ENCODE measurements at regions not wholly inside any gene's neighbourhood (a gene's known extent, or its start where the extent isn't known, plus 50 kb on each side); places are given as distances from the start of the nearest gene placed in this dataset.

- in situ Hi-C loops (cut with MboI; ENCODE audit: low sequenced_read_pairs in 4 of 4) (loop anchor here in 1 of 4 donors (25.0 kb wide), 1 partner anchor 942 kb away; no protein-coding TSS in a partner anchor), intact Hi-C loops (cut with DNase I; ENCODE audit: low total_unique reads) (no loop called here)
- ATAC-seq (no peak), DNase-seq (no peak)
- Histone ChIP-seq H3K9me3 (no peaks in the 10 kb centered on the region), H3K27ac (peak overlapping the region in 1 of 4 donors; percentile 17), H3K27me3 (no peaks in the 10 kb centered on the region), H3K4me3 (no peak overlapping the region), H3K36me3 (no peaks in the 10 kb centered on the region), H3K4me1 (peaks cover 0 to 10% of the 10 kb centered on the region in 2 donors)
- TF ChIP-seq POLR2A (IDR thresholded peaks at IDR 0.05) (no peak), CTCF (IDR thresholded peaks at IDR 0.05 in 4 of 5, conservative IDR thresholded peaks at IDR 0.05 in 1 of 5) (no peak)
Observed at GRCh38 chr10:51020200-51020599, 54.1 kb upstream of the PRKG1 start.

- TF ChIP-seq CTCF (IDR thresholded peaks at IDR 0.05 in 4 of 5, conservative IDR thresholded peaks at IDR 0.05 in 1 of 5) (no peak), POLR2A (IDR thresholded peaks at IDR 0.05) (no peak)
- no peaks in the 10 kb centered on the region for H3K9me3 ChIP-seq
- intact Hi-C loops (cut with DNase I; ENCODE audit: low total_unique reads) (no loop called here), in situ Hi-C loops (cut with MboI; ENCODE audit: low sequenced_read_pairs in 4 of 4) (loop anchor here in 1 of 4 donors (25.0 kb wide), 1 partner anchor 939 kb away; no protein-coding TSS in a partner anchor)
- ATAC-seq (peak in 1 of 2 donors; percentile 33), DNase-seq (no peak)
- H3K27ac ChIP-seq = peak overlapping the region in 1 of 4 donors; percentile 9
- H3K4me1 ChIP-seq = peaks cover 5 to 18% of the 10 kb centered on the region in 2 donors
- H3K4me3 ChIP-seq = no peak overlapping the region
- H3K36me3 ChIP-seq = no peaks in the 10 kb centered on the region
- no peaks in the 10 kb centered on the region for H3K27me3 ChIP-seq
Observed at GRCh38 chr10:51022933-51023585, 51.2 kb upstream of the PRKG1 start.

GRCh38 chr10:51023636-51024035 lies 50.7 kb upstream of the PRKG1 start:
- DNase-seq = no peak
- Histone ChIP-seq H3K27ac (no peak overlapping the region), H3K4me3 (no peak overlapping the region), H3K4me1 (peaks cover 10 to 24% of the 10 kb centered on the region in 2 donors), H3K36me3 (no peaks in the 10 kb centered on the region), H3K27me3 (no peaks in the 10 kb centered on the region), H3K9me3 (no peaks in the 10 kb centered on the region)
- in situ Hi-C loops (cut with MboI; ENCODE audit: low sequenced_read_pairs in 4 of 4) (loop anchor here in 1 of 4 donors (25.0 kb wide), 1 partner anchor 939 kb away; no protein-coding TSS in a partner anchor), intact Hi-C loops (cut with DNase I; ENCODE audit: low total_unique reads) (no loop called here)
- ATAC-seq = no peak
- TF ChIP-seq CTCF (IDR thresholded peaks at IDR 0.05 in 4 of 5, conservative IDR thresholded peaks at IDR 0.05 in 1 of 5) (no peak), POLR2A (IDR thresholded peaks at IDR 0.05) (no peak)
